ENCODE measurements at regions not wholly inside any gene's neighbourhood (a gene's known extent, or its start where the extent isn't known, plus 50 kb on each side); places are given as distances from the start of the nearest gene placed in this dataset.

DNA sequence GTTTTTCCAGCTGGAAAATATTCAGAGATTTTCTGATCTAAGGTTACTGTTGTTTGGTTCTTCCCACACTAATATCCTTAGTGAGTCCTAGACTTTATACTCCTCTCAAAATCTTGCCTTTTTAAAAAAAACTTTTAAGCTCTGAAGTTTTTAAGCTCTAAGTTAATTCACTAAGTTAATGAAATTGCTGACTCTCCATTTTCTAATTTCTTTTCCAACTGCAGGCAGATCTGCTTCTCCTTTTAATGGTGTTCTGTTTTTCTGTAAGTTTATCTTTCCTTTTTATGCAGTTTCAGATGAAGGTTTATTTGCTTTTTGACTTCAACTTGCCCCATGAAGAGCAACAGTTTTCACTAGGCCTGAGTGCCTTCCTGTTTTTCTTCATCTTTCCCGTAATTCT lies 125.8 kb upstream of the ARHGAP42 start:
- TF ChIP-seq, protein P1, sequence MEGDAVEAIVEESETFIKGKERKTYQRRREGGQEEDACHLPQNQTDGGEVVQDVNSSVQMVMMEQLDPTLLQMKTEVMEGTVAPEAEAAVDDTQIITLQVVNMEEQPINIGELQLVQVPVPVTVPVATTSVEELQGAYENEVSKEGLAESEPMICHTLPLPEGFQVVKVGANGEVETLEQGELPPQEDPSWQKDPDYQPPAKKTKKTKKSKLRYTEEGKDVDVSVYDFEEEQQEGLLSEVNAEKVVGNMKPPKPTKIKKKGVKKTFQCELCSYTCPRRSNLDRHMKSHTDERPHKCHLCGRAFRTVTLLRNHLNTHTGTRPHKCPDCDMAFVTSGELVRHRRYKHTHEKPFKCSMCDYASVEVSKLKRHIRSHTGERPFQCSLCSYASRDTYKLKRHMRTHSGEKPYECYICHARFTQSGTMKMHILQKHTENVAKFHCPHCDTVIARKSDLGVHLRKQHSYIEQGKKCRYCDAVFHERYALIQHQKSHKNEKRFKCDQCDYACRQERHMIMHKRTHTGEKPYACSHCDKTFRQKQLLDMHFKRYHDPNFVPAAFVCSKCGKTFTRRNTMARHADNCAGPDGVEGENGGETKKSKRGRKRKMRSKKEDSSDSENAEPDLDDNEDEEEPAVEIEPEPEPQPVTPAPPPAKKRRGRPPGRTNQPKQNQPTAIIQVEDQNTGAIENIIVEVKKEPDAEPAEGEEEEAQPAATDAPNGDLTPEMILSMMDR (conservative IDR thresholded peaks at IDR 0.05; ENCODE audit: low read length): no peak
- TF ChIP-seq EZH2phosphoT487 (IDR thresholded peaks at IDR 0.05; ENCODE audit: borderline replicate concordance): no peak
